Brain microvascular endothelial cell (primary cell): ENCODE measurements at regions not wholly inside any gene's neighbourhood (a gene's known extent, or its start where the extent isn't known, plus 50 kb on each side); places are given as distances from the start of the nearest gene placed in this dataset.
"Not testable (repeated sequence)": the region's sequence is repeated elsewhere in the genome, so short reads cannot be mapped to it uniquely, and the experiment has no call there.

Source experiments
- DNase-seq: peaks from one replicate; pipeline ENCODE4 v3.0.0-alpha.2; 2020
- H3K27ac ChIP-seq: fragments of 250-450 bp; sonication (Bioruptor Pico); 2 replicates; pipeline ENCODE4 v1.5.1; 2020; ENCODE audit warnings: mild to moderate bottlenecking, moderate library complexity
- H3K27me3 ChIP-seq: fragments of 250-450 bp; sonication (Bioruptor Pico); replicated peaks from 2 replicates; pipeline ENCODE4 v1.5.1; 2020; ENCODE audit warnings: mild to moderate bottlenecking
- H3K36me3 ChIP-seq: fragments of 250-450 bp; sonication (Bioruptor Pico); replicated peaks from 2 replicates; pipeline ENCODE4 v1.5.1; 2020; ENCODE audit warnings: mild to moderate bottlenecking
- H3K4me3 ChIP-seq: 2 replicates; pipeline ENCODE4 v1.5.1; 2011; ENCODE audit warnings: low read depth, mild to moderate bottlenecking, control low read depth, low read length, moderate library complexity
- in situ Hi-C: cut with HindIII; loops from 2 replicates; pipeline ENCODE4 v1.10.0; 2017; ENCODE audit warnings: low sequenced_read_pairs, low pct_ligation_motif_present
- TF ChIP-seq, protein P1 (sequence below): IDR thresholded peaks from 2 replicates; pipeline ENCODE4 v1.5.1; 2011; ENCODE audit warnings: low read depth, mild to moderate bottlenecking, moderate library complexity, low read length, control low read depth, inconsistent platforms; ENCODE audit errors: missing control alignments

DNA sequence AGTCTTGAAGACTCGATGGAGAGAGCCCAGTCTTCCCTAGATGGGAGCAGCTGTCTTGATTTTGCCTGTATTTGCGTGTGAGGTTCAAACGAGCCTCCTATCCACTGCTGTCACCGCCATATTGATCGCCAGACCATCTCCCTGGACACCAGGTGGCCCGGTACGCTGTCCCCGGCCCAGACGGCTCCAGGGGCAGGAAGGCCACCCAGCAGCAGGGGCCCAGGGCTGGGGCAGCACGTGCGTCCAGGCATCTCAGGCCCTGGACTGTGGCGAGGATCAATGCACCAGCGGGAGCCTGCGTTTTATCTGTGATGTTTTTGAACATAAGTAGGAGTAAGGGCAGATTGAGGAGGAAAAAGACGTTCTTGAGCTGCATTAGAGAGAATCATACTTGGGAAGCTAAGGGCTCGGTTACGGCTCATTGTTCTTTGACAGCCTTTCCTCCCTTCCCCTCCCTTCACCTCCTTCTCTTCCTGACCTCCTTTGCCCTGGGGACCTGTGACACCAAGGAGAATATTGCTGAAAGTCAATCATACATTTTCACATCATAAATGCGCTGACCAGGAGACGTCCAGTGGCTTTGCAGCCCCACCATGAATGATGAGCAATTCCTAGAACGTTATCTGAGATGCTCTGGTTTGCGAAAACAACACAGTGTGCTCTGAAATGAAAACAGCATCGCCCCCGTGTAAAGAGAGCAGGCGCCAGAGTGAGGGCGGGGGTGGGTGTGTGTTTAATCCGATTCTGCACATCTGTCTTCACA lies 711.2 kb upstream of the SALL3 start:
- TF ChIP-seq, protein P1, sequence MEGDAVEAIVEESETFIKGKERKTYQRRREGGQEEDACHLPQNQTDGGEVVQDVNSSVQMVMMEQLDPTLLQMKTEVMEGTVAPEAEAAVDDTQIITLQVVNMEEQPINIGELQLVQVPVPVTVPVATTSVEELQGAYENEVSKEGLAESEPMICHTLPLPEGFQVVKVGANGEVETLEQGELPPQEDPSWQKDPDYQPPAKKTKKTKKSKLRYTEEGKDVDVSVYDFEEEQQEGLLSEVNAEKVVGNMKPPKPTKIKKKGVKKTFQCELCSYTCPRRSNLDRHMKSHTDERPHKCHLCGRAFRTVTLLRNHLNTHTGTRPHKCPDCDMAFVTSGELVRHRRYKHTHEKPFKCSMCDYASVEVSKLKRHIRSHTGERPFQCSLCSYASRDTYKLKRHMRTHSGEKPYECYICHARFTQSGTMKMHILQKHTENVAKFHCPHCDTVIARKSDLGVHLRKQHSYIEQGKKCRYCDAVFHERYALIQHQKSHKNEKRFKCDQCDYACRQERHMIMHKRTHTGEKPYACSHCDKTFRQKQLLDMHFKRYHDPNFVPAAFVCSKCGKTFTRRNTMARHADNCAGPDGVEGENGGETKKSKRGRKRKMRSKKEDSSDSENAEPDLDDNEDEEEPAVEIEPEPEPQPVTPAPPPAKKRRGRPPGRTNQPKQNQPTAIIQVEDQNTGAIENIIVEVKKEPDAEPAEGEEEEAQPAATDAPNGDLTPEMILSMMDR, result no peak
- H3K27ac ChIP-seq, result no peak overlapping the region
- in situ Hi-C loops, result no loop called here
- H3K27me3 ChIP-seq, result no peaks in the 10 kb centered on the region
- H3K36me3 ChIP-seq, result no peaks in the 10 kb centered on the region
- no peak for DNase-seq
- H3K4me3 ChIP-seq, result no peak overlapping the region

DNA sequence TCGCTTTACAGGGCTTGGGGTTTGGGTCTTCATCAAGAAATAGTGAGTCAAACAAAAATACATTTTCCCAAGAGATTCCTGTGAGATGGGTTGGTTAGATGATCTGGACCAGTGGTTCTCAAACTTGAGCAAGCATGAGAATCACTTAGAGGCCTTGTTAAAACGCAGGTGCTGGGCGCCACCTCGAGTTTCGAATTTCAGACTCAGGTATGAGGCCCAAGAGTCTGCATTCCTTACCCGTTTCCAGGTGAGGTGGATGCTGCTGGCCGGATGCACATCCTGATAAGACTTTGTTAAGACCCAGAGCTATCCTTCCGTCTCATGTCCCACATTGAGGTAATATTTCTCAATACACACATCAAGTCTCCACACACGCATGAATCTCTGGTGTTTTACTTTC lies 707.8 kb upstream of the SALL3 start:
- Histone ChIP-seq H3K36me3 (no peaks in the 10 kb centered on the region), H3K27ac (no peak overlapping the region), H3K27me3 (no peaks in the 10 kb centered on the region), H3K4me3 (no peak overlapping the region)
- DNase-seq, result no peak
- TF ChIP-seq, protein P1, result no peak
- in situ Hi-C loops, result no loop called here

DNA sequence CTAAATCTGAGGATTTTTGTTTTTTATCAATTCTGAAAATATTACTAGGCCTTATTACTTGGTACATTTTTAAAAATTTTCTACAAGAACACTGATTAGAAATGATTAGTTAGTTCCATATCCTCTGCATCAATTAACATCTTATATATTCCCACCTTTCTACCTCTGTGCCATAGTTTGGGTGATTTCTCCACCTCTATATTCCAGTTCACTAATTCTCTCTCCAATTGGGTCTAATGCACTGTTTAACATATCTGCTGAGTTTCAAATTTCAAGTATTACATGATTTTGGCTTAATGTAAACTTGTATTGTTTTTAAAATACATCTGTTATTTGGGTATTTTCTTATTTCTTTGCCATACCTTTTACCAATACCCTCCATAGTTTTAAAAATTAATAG lies 705.7 kb upstream of the SALL3 start:
- Histone ChIP-seq H3K27ac (no peak overlapping the region), H3K36me3 (no peaks in the 10 kb centered on the region), H3K27me3 (no peaks in the 10 kb centered on the region), H3K4me3 (no peak overlapping the region)
- in situ Hi-C loops, result no loop called here
- no peak for DNase-seq
- TF ChIP-seq, protein P1, result no peak

DNA sequence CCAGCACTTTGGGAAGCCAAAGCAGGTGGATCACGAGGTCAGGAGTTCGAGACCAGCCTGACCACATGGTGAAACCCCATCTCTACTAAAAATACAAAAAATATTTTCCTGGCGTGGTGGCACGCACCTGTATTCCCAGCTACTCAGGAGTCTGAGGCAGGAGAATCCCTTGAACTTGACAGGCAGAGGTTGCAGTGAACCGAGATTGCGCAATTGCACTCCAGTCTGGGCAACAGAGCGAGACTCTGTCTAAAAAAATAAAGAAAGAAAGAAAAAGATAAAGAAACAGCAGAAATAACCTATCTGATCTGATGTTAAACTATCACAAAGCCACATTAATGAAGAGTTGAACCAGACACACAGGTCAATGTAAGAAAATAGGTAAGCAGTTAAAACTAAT lies 696.2 kb upstream of the SALL3 start:
- H3K27me3 ChIP-seq, DNase-seq, H3K36me3 ChIP-seq, H3K4me3 ChIP-seq, H3K27ac ChIP-seq, in situ Hi-C loops: not testable (repeated sequence)

DNA sequence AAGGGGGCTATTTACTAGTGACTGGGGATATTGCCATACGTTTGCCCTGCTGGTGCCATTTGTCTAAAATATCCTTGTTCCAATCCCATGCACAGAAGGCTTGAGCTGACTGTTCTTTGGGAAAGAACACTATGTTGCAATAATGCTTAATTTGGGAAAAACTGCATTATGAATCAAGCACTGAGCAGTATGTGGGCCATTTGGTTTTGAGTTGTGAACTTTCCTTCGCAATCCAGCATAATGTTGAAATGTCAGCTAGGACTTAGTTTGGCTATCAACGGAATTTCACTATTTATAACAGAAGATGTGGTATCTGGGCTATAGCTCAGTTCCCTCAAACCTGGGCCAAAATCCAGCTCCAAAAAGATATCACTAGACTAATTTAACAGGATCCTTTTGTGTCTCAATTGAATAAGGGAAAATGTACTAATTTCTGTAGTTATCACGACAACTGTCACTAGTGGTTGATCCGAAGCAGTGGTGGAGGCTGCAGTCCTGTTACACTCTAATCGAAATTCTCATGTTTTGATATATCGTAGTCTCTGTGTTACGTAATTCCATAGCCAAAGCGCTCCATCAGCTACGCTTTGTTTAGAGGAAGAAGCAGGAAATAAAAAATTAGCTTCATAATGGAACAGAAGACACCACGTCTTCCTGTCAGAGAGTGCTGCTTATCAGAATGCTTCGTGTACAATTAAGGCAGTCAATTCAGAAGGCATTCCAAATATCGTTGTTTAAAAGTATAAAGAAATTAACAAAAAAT lies 686.8 kb upstream of the SALL3 start:
- TF ChIP-seq, protein P1, result no peak
- Histone ChIP-seq H3K36me3 (no peaks in the 10 kb centered on the region), H3K27me3 (no peaks in the 10 kb centered on the region), H3K4me3 (no peak overlapping the region), H3K27ac (no peak overlapping the region)
- DNase-seq, result no peak
- in situ Hi-C loops, result no loop called here

DNA sequence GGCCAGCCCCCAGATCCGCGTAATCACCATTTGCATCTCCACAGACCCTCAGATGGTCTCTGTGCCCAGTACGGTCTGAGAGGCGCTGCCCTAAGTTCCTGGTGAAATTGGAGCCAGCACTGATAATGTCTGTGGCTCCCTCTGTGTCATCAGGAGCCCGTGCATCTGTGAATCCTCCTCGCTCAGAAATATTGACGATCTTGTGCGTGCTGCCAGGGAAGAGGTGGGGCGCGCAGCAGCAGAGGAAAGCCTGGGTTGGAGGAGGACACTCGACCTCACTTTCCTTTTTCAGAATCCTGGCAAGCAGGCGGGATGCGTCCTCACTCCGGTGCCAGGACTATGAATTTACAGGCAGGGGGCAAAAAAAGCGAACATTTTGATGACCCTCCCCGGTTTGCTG lies 686.1 kb upstream of the SALL3 start:
- H3K36me3 ChIP-seq, result no peaks in the 10 kb centered on the region
- H3K27me3 ChIP-seq, result no peaks in the 10 kb centered on the region
- H3K27ac ChIP-seq, result no peak overlapping the region
- H3K4me3 ChIP-seq, result no peak overlapping the region
- TF ChIP-seq, protein P1, result no peak
- no peak for DNase-seq
- in situ Hi-C loops, result no loop called here
